ENCODE measurements at regions not wholly inside any gene's neighbourhood (a gene's known extent, or its start where the extent isn't known, plus 50 kb on each side); places are given as distances from the start of the nearest gene placed in this dataset.

GRCh38 chr10:44033008-44033407 lies 351.9 kb downstream of the CXCL12 start:
- H3K4me1 Mint-ChIP-seq (ENCODE audit: low read depth, unreplicated experiment), result no peaks in the 10 kb centered on the region
- H3K36me3 Mint-ChIP-seq (ENCODE audit: insufficient read depth, unreplicated experiment), result no peaks in the 10 kb centered on the region

DNA sequence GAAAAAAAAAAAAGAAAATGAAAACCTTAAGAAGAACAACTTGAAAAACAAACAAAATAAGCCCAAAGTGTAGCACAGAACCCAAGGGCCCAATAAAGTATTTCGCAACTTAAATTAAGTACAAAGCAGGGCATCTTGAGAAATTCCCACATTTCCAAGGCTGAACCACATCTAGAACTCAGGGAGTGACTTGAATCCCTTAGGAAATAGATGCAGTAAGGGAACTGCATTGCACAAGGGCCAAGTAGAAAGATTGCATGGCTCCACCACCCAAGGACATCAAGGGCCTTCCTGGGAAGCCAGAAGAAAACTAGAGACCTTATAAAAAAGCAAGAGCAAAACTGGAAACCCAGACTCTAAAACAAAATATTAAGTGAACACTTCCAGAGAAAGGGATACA lies 352.7 kb downstream of the CXCL12 start:
- Mint-ChIP-seq H3K27me3 (ENCODE audit: unreplicated experiment) (no peaks in the 10 kb centered on the region), H3K4me3 (ENCODE audit: low read depth, unreplicated experiment) (no peak overlapping the region), H3K36me3 (ENCODE audit: insufficient read depth, unreplicated experiment) (no peaks in the 10 kb centered on the region), H3K9me3 (ENCODE audit: low read depth, unreplicated experiment) (no peaks in the 10 kb centered on the region), H3K4me1 (ENCODE audit: low read depth, unreplicated experiment) (no peaks in the 10 kb centered on the region), H3K27ac (ENCODE audit: unreplicated experiment) (no peak overlapping the region)
- BruUV-seq (replicated peaks), result no TSS peak
- TF ChIP-seq, protein P1, sequence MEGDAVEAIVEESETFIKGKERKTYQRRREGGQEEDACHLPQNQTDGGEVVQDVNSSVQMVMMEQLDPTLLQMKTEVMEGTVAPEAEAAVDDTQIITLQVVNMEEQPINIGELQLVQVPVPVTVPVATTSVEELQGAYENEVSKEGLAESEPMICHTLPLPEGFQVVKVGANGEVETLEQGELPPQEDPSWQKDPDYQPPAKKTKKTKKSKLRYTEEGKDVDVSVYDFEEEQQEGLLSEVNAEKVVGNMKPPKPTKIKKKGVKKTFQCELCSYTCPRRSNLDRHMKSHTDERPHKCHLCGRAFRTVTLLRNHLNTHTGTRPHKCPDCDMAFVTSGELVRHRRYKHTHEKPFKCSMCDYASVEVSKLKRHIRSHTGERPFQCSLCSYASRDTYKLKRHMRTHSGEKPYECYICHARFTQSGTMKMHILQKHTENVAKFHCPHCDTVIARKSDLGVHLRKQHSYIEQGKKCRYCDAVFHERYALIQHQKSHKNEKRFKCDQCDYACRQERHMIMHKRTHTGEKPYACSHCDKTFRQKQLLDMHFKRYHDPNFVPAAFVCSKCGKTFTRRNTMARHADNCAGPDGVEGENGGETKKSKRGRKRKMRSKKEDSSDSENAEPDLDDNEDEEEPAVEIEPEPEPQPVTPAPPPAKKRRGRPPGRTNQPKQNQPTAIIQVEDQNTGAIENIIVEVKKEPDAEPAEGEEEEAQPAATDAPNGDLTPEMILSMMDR (IDR thresholded peaks at IDR 0.05; ENCODE audit: unreplicated experiment), result no peak
- no peak for DNase-seq
- CTCF ChIA-PET, result no interaction called here
- intact Hi-C loops (cut with micrococcal nuclease; ENCODE audit: unreplicated experiment), result no loop called here

More at GRCh38 chr10:44033008-44033407, 351.9 kb downstream of the CXCL12 start:
- BruUV-seq (replicated peaks), result no TSS peak
- CTCF ChIA-PET, result no interaction called here
- no peak for DNase-seq
- H3K27ac Mint-ChIP-seq (ENCODE audit: unreplicated experiment), result no peak overlapping the region
- intact Hi-C loops (cut with micrococcal nuclease; ENCODE audit: unreplicated experiment), result no loop called here
- no peaks in the 10 kb centered on the region for H3K9me3 Mint-ChIP-seq (ENCODE audit: low read depth, unreplicated experiment)
- no peak overlapping the region for H3K4me3 Mint-ChIP-seq (ENCODE audit: low read depth, unreplicated experiment)
- H3K27me3 Mint-ChIP-seq (ENCODE audit: unreplicated experiment), result no peaks in the 10 kb centered on the region
- TF ChIP-seq, protein P1 (IDR thresholded peaks at IDR 0.05; ENCODE audit: unreplicated experiment), result no peak

- CTCF ChIA-PET, result no interaction called here
- TF ChIP-seq, protein P1 (IDR thresholded peaks at IDR 0.05; ENCODE audit: unreplicated experiment), result no peak
- intact Hi-C loops (cut with micrococcal nuclease; ENCODE audit: unreplicated experiment), result no loop called here
- DNase-seq, result no peak
- peaks cover 4% of the 10 kb centered on the region for H3K27me3 Mint-ChIP-seq (ENCODE audit: unreplicated experiment)
- H3K27ac Mint-ChIP-seq (ENCODE audit: unreplicated experiment), result no peak overlapping the region
- H3K36me3 Mint-ChIP-seq (ENCODE audit: insufficient read depth, unreplicated experiment), result no peaks in the 10 kb centered on the region
- no peaks in the 10 kb centered on the region for H3K4me1 Mint-ChIP-seq (ENCODE audit: low read depth, unreplicated experiment)
- no peaks in the 10 kb centered on the region for H3K9me3 Mint-ChIP-seq (ENCODE audit: low read depth, unreplicated experiment)
- no peak overlapping the region for H3K4me3 Mint-ChIP-seq (ENCODE audit: low read depth, unreplicated experiment)
- no TSS peak for BruUV-seq (replicated peaks)
These were observed 354.2 kb downstream of the CXCL12 start for GRCh38 chr10:44030738-44031137.

DNA sequence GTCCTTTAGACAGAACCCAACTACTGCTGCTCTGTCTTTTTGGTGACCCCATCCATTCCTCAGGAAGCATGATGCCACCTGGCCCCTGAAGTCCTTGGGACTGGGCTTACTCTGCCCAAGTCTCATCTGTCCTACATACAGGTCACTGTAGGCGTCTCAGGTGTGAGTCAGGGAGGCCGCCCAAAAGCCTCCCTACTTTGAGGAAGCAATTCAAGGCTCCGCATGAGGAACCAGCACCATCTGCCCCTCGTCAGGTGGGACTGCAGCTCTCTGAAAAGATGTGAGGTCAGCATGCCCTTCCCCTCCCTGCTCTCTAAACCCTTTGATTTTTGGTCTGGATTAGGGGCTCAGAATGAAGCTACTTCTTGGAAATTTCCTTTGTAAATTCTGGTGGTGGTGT lies 354.8 kb downstream of the CXCL12 start:
- intact Hi-C loops (cut with micrococcal nuclease; ENCODE audit: unreplicated experiment), result no loop called here
- Mint-ChIP-seq H3K4me1 (ENCODE audit: low read depth, unreplicated experiment) (no peaks in the 10 kb centered on the region), H3K27me3 (ENCODE audit: unreplicated experiment) (peaks cover 10% of the 10 kb centered on the region), H3K4me3 (ENCODE audit: low read depth, unreplicated experiment) (no peak overlapping the region), H3K9me3 (ENCODE audit: low read depth, unreplicated experiment) (no peaks in the 10 kb centered on the region), H3K27ac (ENCODE audit: unreplicated experiment) (no peak overlapping the region), H3K36me3 (ENCODE audit: insufficient read depth, unreplicated experiment) (no peaks in the 10 kb centered on the region)
- no peak for DNase-seq
- CTCF ChIA-PET, result no interaction called here
- TF ChIP-seq, protein P1 (IDR thresholded peaks at IDR 0.05; ENCODE audit: unreplicated experiment), result no peak
- no TSS peak for BruUV-seq (replicated peaks)

Measured in Calu3 (cell line).